CD14-positive monocyte (primary cell): ENCODE measurements at regions not wholly inside any gene's neighbourhood (a gene's known extent, or its start where the extent isn't known, plus 50 kb on each side); places are given as distances from the start of the nearest gene placed in this dataset.

Experiments used
- DNase-seq, 3 donors: peaks; one replicate each; pipeline ENCODE4 v3.0.0-alpha.2; 2011 to 2022
- H2AFZ ChIP-seq: 2 replicates; pipeline ENCODE4 v1.6.0; 2012; ENCODE audit warnings: mild to moderate bottlenecking, low read depth, low read length, inconsistent platforms; ENCODE audit not compliant: insufficient read depth, poor library complexity, severe bottlenecking
- H3K27ac ChIP-seq, 2 donors: 1 replicate in 1 of 2; 2 replicates in 1 of 2; pipeline ENCODE4 v1.5.1; 2012 to 2013; ENCODE audit warnings: low read length in 2 of 2, control low read depth in 1 of 2, inconsistent platforms in 1 of 2, low read depth in 1 of 2, mild to moderate bottlenecking in 1 of 2
- H3K27me3 ChIP-seq, 2 donors: one replicate each; pipeline versions ENCODE4 v1.6.0 to v1.6.1; 2011 to 2013; ENCODE audit warnings: low read length in 2 of 2; ENCODE audit not compliant: control insufficient read depth in 2 of 2, insufficient read depth in 2 of 2
- H3K36me3 ChIP-seq, 2 donors: replicated peaks in 1 of 2; 1 replicate in 1 of 2; 2 replicates in 1 of 2; pipeline versions ENCODE4 v1.5.1 to v1.6.1; 2012 to 2013; ENCODE audit warnings: low read length in 2 of 2, control low read depth in 1 of 2, inconsistent platforms in 1 of 2, mild to moderate bottlenecking in 1 of 2; ENCODE audit not compliant: insufficient read depth in 2 of 2, control insufficient read depth in 1 of 2
- H3K4me1 ChIP-seq, 2 donors: 1 replicate in 1 of 2; 2 replicates in 1 of 2; pipeline versions ENCODE4 v1.5.1 to v1.6.1; 2012 to 2013; ENCODE audit warnings: low read length in 2 of 2, control low read depth in 1 of 2, inconsistent platforms in 1 of 2, mild to moderate bottlenecking in 1 of 2, moderate library complexity in 1 of 2; ENCODE audit not compliant: insufficient read depth in 2 of 2, control insufficient read depth in 1 of 2
- H3K4me2 ChIP-seq: replicated peaks from 2 replicates; pipeline ENCODE3; 2012; ENCODE audit warnings: low read length, moderate library complexity, mild to moderate bottlenecking; ENCODE audit not compliant: poor library complexity, severe bottlenecking; ENCODE audit errors: extremely low read depth
- H3K4me3 ChIP-seq, 3 experiments: fragments of 200-600 bp in 1 of 3; sonication (generic) in 1 of 3; replicated peaks in 1 of 3; 1 replicate in 2 of 3; 2 replicates in 1 of 3; pipeline ENCODE4 v1.5.1; 2011 to 2013; ENCODE audit warnings: low read length in 3 of 3, mild to moderate bottlenecking in 3 of 3, control low read depth in 2 of 3, low read depth in 2 of 3, inconsistent platforms in 1 of 3, moderate library complexity in 1 of 3
- H3K79me2 ChIP-seq: 2 replicates; pipeline ENCODE4 v1.6.0; 2012; ENCODE audit warnings: mild to moderate bottlenecking, control low read depth, inconsistent platforms, low read length, moderate library complexity; ENCODE audit not compliant: insufficient read depth
- H3K9ac ChIP-seq: 2 replicates; pipeline ENCODE4 v1.6.0; 2017; ENCODE audit warnings: low read length, mild to moderate bottlenecking; ENCODE audit not compliant: insufficient read depth, poor library complexity, severe bottlenecking
- H3K9me3 ChIP-seq, 2 donors: replicated peaks in 1 of 2; 1 replicate in 1 of 2; 2 replicates in 1 of 2; pipeline versions ENCODE4 v1.5.1 to v1.6.1; 2012 to 2013; ENCODE audit warnings: low read length in 2 of 2, control low read depth in 1 of 2; ENCODE audit not compliant: control insufficient read depth in 1 of 2, insufficient read depth in 1 of 2
- H4K20me1 ChIP-seq: 2 replicates; pipeline ENCODE4 v1.6.0; 2012; ENCODE audit warnings: mild to moderate bottlenecking, low read length, control low read depth, moderate library complexity; ENCODE audit not compliant: insufficient read depth
- H3K27ac Mint-ChIP-seq, 7 donors: one replicate each; pipeline ENCODE4 v1.8.0; 2020; ENCODE audit warnings: mild to moderate bottlenecking in 7 of 7, mixed read lengths in 7 of 7, moderate library complexity in 6 of 7, inconsistent platforms in 2 of 7
- H3K27me3 Mint-ChIP-seq, 3 donors: one replicate each; pipeline ENCODE4 v1.8.0; 2021 to 2022; ENCODE audit warnings: low read depth in 3 of 3, mild to moderate bottlenecking in 3 of 3, mixed read lengths in 3 of 3, moderate library complexity in 3 of 3, inconsistent platforms in 1 of 3
- H3K36me3 Mint-ChIP-seq, 2 donors: one replicate each; pipeline ENCODE4 v1.8.0; 2020; ENCODE audit warnings: mixed read lengths in 2 of 2, inconsistent platforms in 1 of 2, mild to moderate bottlenecking in 1 of 2
- H3K4me1 Mint-ChIP-seq: one replicate; pipeline ENCODE4 v1.8.0; 2020; ENCODE audit warnings: mild to moderate bottlenecking, mixed read lengths
- H3K4me3 Mint-ChIP-seq, 2 donors: one replicate each; pipeline ENCODE4 v1.8.0; 2020; ENCODE audit warnings: mild to moderate bottlenecking in 2 of 2, mixed read lengths in 2 of 2, moderate library complexity in 1 of 2
- H3K9me3 Mint-ChIP-seq, 7 donors: one replicate each; pipeline ENCODE4 v1.8.0; 2020 to 2022; ENCODE audit warnings: mixed read lengths in 7 of 7, mild to moderate bottlenecking in 6 of 7, moderate library complexity in 6 of 7, inconsistent platforms in 2 of 7
- CTCF ChIP-seq: fragments of 200-600 bp; IDR thresholded peaks from one replicate; pipeline ENCODE4 v1.8.0; 2022; ENCODE audit warnings: antibody characterized with exemption, mild to moderate bottlenecking
- WGBS: methylation state at CpG from one replicate; pipeline ENCODE4 v1.1.5; 2013; ENCODE audit warnings: missing lambda C conversion rate; ENCODE audit not compliant: insufficient coverage; 5-methylcytosine and 5-hydroxymethylcytosine counted together
- intact Hi-C, 2 donors: fragments of 100-400 bp; cut with micrococcal nuclease; formaldehyde crosslinking; loops; one replicate each; pipeline versions ENCODE4 v1.15.0 to v1.15.1; 2023

GRCh38 chr6:134863763-134864510 lies 86.0 kb downstream of the ALDH8A1 start:
- Histone ChIP-seq H3K9ac (no peak overlapping the region), H2AFZ (no peak overlapping the region), H3K4me2 (no peak overlapping the region), H3K27me3 (no peaks in the 10 kb centered on the region), H4K20me1 (no peaks in the 10 kb centered on the region), H3K9me3 (no peaks in the 10 kb centered on the region), H3K27ac (no peak overlapping the region), H3K4me1 (no peaks in the 10 kb centered on the region), H3K79me2 (no peaks in the 10 kb centered on the region), H3K4me3 (no peak overlapping the region), H3K36me3 (no peaks in the 10 kb centered on the region)
- Mint-ChIP-seq H3K4me1 (no peaks in the 10 kb centered on the region), H3K27me3 (peaks cover 6 to 8% (median 6%) of the 10 kb centered on the region in 3 donors), H3K4me3 (no peak overlapping the region), H3K36me3 (no peaks in the 10 kb centered on the region), H3K27ac (no peak overlapping the region), H3K9me3 (peaks cover 0 to 3% (median 0%) of the 10 kb centered on the region in 7 donors)
- TF ChIP-seq CTCF: no peak
- WGBS: 87% methylated on average over 6 of the region's 11 CpGs
- intact Hi-C loops: no loop called here
- DNase-seq: no peak

- H3K9me3 ChIP-seq: no peaks in the 10 kb centered on the region
- WGBS: 65% methylated on average over 2 of the region's 3 CpGs
- H3K9me3 Mint-ChIP-seq: peaks cover 0 to 6% (median 0%) of the 10 kb centered on the region in 7 donors
- H2AFZ ChIP-seq: no peak overlapping the region
- no peaks in the 10 kb centered on the region for H3K4me1 Mint-ChIP-seq
- H3K4me2 ChIP-seq: no peak overlapping the region
- no peak for TF ChIP-seq CTCF
- H3K79me2 ChIP-seq: no peaks in the 10 kb centered on the region
- no peak overlapping the region for H3K4me3 Mint-ChIP-seq
- intact Hi-C loops: no loop called here
- H3K36me3 ChIP-seq: no peaks in the 10 kb centered on the region
- H3K27ac Mint-ChIP-seq: no peak overlapping the region
- no peak overlapping the region for H3K9ac ChIP-seq
- DNase-seq: no peak
- H3K27me3 Mint-ChIP-seq: peaks cover 1 to 9% (median 2%) of the 10 kb centered on the region in 3 donors
- no peak overlapping the region for H3K4me3 ChIP-seq
- no peaks in the 10 kb centered on the region for H3K27me3 ChIP-seq
- H3K4me1 ChIP-seq: no peaks in the 10 kb centered on the region
- no peak overlapping the region for H3K27ac ChIP-seq
- no peaks in the 10 kb centered on the region for H3K36me3 Mint-ChIP-seq
- no peaks in the 10 kb centered on the region for H4K20me1 ChIP-seq
Observed at GRCh38 chr6:134854366-134854765, 95.5 kb downstream of the ALDH8A1 start.
